GM20431 (cell line): ENCODE measurements at regions not wholly inside any gene's neighbourhood (a gene's known extent, or its start where the extent isn't known, plus 50 kb on each side); places are given as distances from the start of the nearest gene placed in this dataset.
"Not testable (repeated sequence)": the region's sequence is repeated elsewhere in the genome, so short reads cannot be mapped to it uniquely, and the experiment has no call there.

Source experiments
- in situ Hi-C: fragments of 300-500 bp; cut with MseI, MboI; formaldehyde crosslinking; loops from one replicate; pipeline ENCODE4 v1.15.0; 2020; ENCODE audit warnings: low sequenced_read_pairs; ENCODE audit not compliant: unreplicated experiment

DNA sequence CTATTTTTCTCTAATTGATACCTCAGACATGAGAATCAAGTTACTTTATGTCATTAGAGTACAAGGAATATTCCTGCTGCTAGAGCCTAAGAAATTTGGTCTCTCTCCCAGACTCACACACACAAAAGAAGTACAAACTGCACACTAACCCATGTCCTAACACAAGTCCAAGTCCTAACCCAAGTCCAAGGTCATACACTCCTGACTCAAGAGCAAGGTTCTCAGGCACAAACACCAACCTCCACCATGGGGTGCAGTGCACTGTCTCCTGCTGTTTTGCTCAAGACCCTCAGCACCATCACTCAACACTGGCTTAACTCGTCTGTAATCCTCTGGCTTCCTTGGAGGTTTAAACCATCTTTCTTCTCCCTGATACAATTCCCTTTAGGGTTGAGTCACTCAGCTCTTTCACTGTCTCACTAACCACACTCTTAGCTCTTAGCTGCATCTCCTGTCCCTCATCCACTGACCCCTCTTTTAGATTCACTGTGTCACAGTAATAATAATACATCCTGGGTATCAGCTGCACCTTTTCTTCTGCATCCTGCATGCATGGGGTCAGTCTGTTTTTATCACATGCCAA is 129.8 kb downstream of the BCL2L11 start:
- in situ Hi-C loops: no loop called here

GRCh38 chr2:111251711-111252110 is 131.0 kb downstream of the BCL2L11 start:
- in situ Hi-C loops: no loop called here

DNA sequence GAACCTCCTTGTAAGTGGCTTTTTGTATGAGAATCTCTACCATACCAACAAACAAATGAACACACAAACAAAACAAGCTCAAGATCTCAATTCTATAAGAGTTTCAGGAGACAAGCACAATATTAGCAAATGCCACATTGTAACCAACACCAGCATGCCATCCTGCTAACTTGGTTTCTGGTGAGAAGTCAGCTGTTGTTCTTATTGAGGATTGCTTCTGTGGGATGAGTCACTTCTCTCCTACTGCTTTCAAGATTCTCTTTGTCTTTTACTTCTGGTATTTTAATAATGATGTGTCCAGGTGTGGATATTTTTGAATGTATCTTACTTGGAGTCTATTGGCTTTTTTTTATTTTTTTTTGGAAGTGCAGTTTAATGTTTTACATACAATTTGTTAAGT is 131.7 kb downstream of the BCL2L11 start:
- in situ Hi-C loops: no loop called here

DNA sequence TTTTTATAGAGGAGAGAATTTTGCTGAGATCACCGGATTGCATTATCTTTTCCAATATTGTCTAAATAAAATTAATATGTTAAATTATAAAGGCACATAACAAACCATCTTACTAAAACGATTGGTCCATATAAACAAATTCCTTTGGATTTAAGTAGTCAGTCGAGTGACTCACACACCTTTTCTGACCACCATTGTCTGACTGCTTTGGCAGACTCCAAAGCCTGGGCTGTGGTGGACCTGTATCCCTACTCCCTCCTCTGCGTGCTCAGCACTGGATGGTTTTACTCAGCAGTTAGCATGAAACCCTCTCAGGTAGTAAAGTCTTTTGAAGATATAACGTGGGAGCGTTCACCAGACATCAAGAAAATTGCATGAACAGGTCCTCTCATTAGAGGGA is 134.2 kb downstream of the BCL2L11 start:
- in situ Hi-C loops: not testable (repeated sequence)

- in situ Hi-C loops: not testable (repeated sequence)
Observed at GRCh38 chr2:111256628-111257027, 135.9 kb downstream of the BCL2L11 start.

- in situ Hi-C loops: not testable (repeated sequence)
Observed at GRCh38 chr2:111257607-111258006, 136.9 kb downstream of the BCL2L11 start.

- in situ Hi-C loops: not testable (repeated sequence)
Observed at GRCh38 chr2:111258318-111258717, 137.6 kb downstream of the BCL2L11 start.

- in situ Hi-C loops: not testable (repeated sequence)
Observed at GRCh38 chr2:111262627-111263379, 142.1 kb downstream of the BCL2L11 start.

GRCh38 chr2:111263380-111264017 is 142.8 kb downstream of the BCL2L11 start:
- in situ Hi-C loops: not testable (repeated sequence)

- in situ Hi-C loops: not testable (repeated sequence)
Observed at GRCh38 chr2:111264956-111265355, 144.2 kb downstream of the BCL2L11 start.

- in situ Hi-C loops: not testable (repeated sequence)
Observed at GRCh38 chr2:111266556-111266955, 145.8 kb downstream of the BCL2L11 start.

DNA sequence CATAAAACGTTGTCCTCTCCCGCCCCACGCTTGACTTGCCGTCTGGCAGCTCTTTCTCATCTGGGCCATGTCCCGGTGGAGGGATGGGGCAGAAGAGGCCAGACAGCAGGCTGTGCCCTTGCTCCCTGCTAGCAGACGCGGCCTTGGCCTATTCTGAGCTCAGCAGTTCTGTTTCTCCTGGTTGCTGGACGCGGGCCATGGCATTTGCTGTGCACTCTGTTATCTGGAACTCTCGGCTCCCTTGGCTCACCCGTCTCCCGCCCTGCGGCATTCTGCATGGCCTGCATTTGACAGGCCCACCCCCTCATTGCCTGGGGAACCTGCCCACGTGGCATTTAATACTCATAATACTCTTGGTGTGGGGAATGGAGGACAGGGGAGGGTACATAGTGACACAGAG is 146.3 kb downstream of the BCL2L11 start:
- in situ Hi-C loops: not testable (repeated sequence)

DNA sequence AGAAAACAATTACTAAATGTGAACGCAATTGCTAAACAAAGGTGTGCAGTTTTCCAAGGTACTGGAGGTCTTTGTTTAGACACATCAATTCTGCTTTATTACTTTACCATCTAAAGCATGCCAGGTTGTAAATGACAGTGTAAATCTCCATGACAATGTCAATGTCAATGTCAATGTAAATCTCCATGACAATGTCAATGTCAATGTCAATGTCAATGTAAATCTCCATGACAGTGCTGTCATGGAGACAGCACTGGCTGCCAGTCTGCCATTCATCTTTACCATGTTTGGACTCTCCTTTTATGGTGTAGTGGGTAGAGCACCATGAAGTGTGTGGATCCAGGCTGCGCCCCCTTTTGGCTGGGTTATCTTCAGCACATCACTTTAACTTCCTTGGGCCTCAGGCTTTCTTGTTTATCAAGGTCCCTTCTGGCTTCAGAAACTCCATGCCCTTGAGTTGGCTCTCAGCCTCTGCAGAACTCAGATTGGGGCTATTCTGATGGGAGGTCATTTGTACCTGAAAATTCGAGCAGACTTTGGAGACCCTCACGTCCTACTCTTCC is 149.1 kb downstream of the BCL2L11 start:
- in situ Hi-C loops: not testable (repeated sequence)

DNA sequence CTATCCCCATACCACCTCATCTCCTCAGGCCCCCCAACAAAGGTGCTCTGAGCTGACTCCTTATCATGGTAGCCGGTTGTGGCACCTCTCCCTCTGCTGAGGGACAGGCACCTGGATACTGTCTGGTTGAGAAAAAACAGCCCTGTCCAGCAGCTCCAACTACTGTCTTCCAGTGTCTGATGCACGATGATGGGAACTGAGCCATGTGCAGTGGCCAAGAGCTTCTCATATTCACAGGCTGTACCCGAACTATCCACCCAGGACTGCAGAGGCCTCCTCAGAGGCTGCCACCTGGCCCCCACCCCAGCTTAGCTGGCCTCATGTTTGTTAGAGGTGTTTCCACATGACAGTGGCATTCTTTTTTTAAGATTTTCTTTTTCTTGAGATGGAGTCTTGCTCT is 149.9 kb downstream of the BCL2L11 start:
- in situ Hi-C loops: not testable (repeated sequence)

DNA sequence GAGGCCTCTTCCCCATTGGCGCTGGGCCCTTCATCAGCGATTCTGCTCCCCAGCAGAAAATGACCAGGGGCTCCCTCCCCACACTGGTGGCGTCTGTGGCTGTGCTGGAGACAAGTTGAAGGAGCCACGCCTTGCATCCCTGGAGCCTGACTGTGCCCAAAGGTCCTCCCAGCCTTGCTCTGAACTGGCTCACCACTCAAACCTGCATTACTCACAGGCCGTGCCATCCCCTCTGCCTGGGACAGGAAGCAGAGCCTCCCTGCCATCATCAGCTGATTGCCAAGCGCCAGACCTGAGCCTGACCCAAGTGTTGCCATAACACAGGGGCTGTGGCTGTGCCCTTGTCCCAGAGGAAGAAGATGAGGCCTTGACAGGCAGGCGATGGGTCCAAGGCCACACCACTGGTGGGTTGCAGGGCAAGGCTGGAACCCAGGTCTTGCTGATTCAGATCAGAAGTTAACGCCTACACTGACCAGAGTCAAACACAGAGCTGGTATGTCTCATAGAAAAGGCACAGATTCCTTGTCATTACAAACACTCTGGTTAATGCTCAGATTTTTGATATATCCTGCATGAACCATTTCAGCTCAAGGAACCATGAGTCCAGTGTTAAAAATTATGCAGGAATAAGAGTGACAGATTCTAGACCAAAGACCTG is 151.1 kb downstream of the BCL2L11 start:
- in situ Hi-C loops: not testable (repeated sequence)

DNA sequence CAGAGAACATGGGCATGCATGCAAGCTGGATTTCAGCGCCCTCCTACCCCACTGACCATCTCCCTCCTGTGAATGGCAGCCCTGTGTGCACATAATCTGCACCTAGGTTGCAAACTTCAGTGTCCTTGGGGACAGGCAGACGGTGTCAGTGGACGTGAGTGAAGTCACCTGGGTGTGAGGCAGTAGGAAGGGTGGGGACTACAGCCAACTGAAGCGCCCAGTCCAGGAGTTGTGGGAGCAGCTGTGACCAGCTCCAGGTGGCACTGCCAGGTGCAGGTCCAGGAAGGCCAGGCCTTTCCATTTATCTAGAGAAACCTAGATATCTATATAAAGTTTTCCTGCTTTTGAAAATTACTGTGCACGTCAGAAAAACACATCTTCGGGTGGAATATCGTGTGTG is 152.3 kb downstream of the BCL2L11 start:
- in situ Hi-C loops: not testable (repeated sequence)

- in situ Hi-C loops: not testable (repeated sequence)
Observed at GRCh38 chr2:111275047-111275853, 154.5 kb downstream of the BCL2L11 start.

DNA sequence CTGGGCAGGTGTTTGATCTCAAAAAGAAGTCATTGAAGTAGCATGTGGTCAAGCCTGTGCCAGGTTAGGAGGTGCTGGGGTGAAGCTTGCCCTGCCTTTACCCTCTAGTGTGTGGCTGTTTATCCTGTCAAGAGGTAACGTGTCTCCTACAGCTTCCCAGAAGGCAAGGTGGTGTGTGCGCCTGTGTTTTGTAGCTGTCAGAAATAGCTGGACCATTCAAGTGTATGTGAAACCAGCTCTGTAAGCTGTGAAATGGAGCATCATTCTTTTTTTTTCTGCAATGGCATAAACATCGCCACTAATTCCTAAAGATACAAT is 155.1 kb downstream of the BCL2L11 start:
- in situ Hi-C loops: not testable (repeated sequence)

DNA sequence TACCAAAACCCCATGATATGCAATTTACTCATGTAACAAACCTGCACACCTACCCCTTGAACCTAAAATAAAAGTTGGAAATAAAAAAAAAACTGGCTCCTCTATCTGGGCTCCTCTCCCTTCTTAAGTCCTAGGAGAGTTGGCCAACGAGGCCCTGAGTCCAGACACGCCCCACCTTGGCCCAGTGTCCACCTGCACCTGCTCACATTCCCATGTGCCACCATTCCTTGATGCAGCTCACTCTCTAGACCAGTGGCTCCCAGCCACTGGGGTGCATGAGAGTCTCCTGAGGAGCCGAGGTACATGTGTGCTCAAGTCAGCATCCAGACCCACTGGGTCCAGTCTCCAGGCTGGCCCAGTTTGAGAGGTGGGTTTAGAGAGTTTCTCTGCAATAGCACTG is 157.4 kb downstream of the BCL2L11 start:
- in situ Hi-C loops: not testable (repeated sequence)
